Transverse colon (tissue), 4 donors: ENCODE measurements at regions not wholly inside any gene's neighbourhood (a gene's known extent, or its start where the extent isn't known, plus 50 kb on each side); places are given as distances from the start of the nearest gene placed in this dataset.

Experiments
- CTCF ChIP-seq, 5 experiments: fragments of 200-600 bp in 3 of 5; fragments of 450-650 bp in 2 of 5; sonication (generic) in 3 of 5; IDR thresholded peaks; 1 replicate in 2 of 5; 2 replicates in 3 of 5; pipeline ENCODE4 v1.5.1; 2016 to 2017; ENCODE audit warnings: antibody characterized with exemption in 5 of 5, inconsistent platforms in 3 of 5, mild to moderate bottlenecking in 2 of 5, moderate library complexity in 1 of 5
- POLR2A ChIP-seq: fragments of 450-650 bp; IDR thresholded peaks from one replicate; pipeline ENCODE4 v1.6.1; 2016; ENCODE audit warnings: antibody characterized with exemption, mild to moderate bottlenecking, moderate library complexity
- POLR2AphosphoS5 ChIP-seq, 3 donors: sonication (generic); formaldehyde crosslinking; IDR thresholded peaks; one replicate each; pipeline ENCODE4 v1.6.1; 2016; ENCODE audit warnings: antibody characterized with exemption in 3 of 3

- TF ChIP-seq CTCF (IDR thresholded peaks at IDR 0.05) (no peak), POLR2A (no peak), POLR2AphosphoS5 (IDR thresholded peaks at IDR 0.05) (no peak)
These were observed 1379.9 kb downstream of the UQCRFS1 start for GRCh38 chr19:27833031-27833430.
